IMR-90 (cell line): ENCODE measurements at regions not wholly inside any gene's neighbourhood (a gene's known extent, or its start where the extent isn't known, plus 50 kb on each side); places are given as distances from the start of the nearest gene placed in this dataset.

Experiments
- MAZ ChIP-seq: IDR thresholded peaks from 2 replicates; pipeline ENCODE4 v1.6.1; 2012; ENCODE audit warnings: low read depth, mild to moderate bottlenecking, low read length, improper control_type of control experiment, moderate library complexity, borderline replicate concordance
- POLR2A ChIP-seq: IDR thresholded peaks from 2 replicates; pipeline ENCODE4 v1.6.1; 2012; ENCODE audit warnings: mild to moderate bottlenecking, low read depth, low read length
- TF ChIP-seq, protein P1 (sequence below): conservative IDR thresholded peaks from 2 replicates; pipeline ENCODE4 v1.5.1; 2012; ENCODE audit warnings: mild to moderate bottlenecking, low read depth, low read length, improper control_type of control experiment

DNA sequence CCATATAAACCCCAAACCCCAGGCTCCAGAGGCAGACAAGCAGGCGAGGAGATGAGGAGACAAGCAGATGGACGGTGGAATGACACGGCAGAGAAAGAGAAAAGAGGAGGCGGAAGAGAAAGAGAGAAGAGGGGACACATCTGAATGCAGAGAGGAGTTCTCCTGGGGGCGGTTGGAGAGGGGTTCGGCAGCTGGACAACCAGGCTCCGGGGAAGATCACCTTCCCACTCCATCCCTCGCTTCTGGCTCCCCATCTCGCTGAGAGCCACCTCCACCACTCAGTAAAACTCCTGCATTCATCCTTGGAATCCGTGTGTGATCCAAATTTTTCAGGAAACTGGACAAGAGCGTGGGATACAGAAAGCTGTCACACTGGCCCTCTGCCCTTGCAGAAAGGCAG, 966.7 kb upstream of the NXPH2 start:
- TF ChIP-seq, protein P1, sequence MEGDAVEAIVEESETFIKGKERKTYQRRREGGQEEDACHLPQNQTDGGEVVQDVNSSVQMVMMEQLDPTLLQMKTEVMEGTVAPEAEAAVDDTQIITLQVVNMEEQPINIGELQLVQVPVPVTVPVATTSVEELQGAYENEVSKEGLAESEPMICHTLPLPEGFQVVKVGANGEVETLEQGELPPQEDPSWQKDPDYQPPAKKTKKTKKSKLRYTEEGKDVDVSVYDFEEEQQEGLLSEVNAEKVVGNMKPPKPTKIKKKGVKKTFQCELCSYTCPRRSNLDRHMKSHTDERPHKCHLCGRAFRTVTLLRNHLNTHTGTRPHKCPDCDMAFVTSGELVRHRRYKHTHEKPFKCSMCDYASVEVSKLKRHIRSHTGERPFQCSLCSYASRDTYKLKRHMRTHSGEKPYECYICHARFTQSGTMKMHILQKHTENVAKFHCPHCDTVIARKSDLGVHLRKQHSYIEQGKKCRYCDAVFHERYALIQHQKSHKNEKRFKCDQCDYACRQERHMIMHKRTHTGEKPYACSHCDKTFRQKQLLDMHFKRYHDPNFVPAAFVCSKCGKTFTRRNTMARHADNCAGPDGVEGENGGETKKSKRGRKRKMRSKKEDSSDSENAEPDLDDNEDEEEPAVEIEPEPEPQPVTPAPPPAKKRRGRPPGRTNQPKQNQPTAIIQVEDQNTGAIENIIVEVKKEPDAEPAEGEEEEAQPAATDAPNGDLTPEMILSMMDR = no peak
- TF ChIP-seq MAZ = no peak
- TF ChIP-seq POLR2A = no peak
